H7 (cell line): ENCODE measurements at regions not wholly inside any gene's neighbourhood (a gene's known extent, or its start where the extent isn't known, plus 50 kb on each side); places are given as distances from the start of the nearest gene placed in this dataset.

Experiments used
- DNase-seq: peaks from one replicate; pipeline ENCODE4 v3.0.0; 2012
- H3K27me3 ChIP-seq: 2 replicates; pipeline ENCODE4 v1.6.0; 2011; ENCODE audit warnings: mild to moderate bottlenecking, low read length; ENCODE audit not compliant: control insufficient read depth, insufficient read depth
- H3K36me3 ChIP-seq: replicated peaks from 2 replicates; pipeline ENCODE4 v1.5.1; 2011; ENCODE audit warnings: low read length; ENCODE audit not compliant: control insufficient read depth, insufficient read depth
- H3K4me3 ChIP-seq: 2 replicates; pipeline ENCODE4 v1.5.1; 2011; ENCODE audit warnings: low read depth, mild to moderate bottlenecking, control low read depth, low read length, moderate library complexity; ENCODE audit not compliant: insufficient read depth

DNA sequence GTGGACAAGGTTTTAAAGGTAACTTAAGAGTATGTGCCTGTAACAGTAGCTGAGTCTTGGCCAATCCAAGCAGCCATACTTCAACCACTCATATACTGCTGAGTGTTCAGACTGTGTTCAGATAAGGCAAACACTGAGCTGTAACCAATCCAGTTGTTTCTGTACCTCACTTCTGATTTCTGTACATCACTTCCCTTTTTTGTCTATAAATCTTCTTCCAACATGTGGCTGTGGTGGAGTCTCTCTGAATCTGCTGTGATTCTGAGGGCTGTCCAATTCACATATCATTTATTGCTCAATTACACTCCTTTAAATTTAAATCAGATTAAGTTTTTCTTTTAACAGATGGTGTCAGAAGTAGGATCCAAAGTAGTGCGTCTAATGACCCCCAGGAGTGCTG, 149.5 kb upstream of the PHF14 start:
- no peaks in the 10 kb centered on the region for H3K27me3 ChIP-seq
- DNase-seq, result no peak
- H3K4me3 ChIP-seq, result no peak overlapping the region
- H3K36me3 ChIP-seq, result no peaks in the 10 kb centered on the region

DNA sequence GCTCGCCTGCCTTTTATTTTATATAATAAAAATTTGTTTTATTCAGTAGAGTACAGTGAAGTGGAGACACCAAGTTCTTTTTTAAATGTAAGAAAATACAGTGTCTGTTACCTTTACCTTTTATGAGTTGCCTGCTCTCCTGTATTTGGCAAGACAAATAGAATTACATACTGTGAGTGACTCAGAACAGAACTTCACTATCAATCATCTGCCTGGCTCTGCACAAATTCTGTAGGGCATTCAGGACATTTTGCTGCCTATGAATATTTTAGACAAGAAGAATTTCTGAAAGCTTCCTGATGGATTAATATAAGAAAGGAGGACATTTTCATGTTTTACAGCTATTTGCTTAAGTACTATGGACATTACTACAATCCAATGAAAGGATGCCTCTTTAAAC, 135.4 kb upstream of the PHF14 start:
- no peak for DNase-seq
- Histone ChIP-seq H3K4me3 (no peak overlapping the region), H3K27me3 (no peaks in the 10 kb centered on the region), H3K36me3 (no peaks in the 10 kb centered on the region)

DNA sequence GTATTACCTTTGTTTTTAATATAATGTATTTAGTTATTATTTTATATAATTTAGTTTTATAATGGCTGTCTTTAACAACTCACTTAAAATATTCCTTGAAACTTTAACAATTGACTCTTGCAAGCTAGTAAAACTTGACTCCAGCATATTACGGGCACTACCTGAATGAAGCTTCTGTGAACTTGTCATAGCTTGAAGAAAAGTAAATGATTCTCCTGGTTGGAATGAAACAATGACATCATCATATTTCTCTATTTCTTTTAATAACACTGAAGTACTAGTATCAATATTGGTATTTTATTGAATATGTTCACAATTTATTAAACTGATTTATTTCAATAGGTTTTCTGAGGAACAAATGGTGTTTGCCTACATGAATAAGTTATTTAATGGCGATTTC, 128.4 kb upstream of the PHF14 start:
- DNase-seq, result no peak
- Histone ChIP-seq H3K27me3 (no peaks in the 10 kb centered on the region), H3K4me3 (no peak overlapping the region), H3K36me3 (no peaks in the 10 kb centered on the region)

DNA sequence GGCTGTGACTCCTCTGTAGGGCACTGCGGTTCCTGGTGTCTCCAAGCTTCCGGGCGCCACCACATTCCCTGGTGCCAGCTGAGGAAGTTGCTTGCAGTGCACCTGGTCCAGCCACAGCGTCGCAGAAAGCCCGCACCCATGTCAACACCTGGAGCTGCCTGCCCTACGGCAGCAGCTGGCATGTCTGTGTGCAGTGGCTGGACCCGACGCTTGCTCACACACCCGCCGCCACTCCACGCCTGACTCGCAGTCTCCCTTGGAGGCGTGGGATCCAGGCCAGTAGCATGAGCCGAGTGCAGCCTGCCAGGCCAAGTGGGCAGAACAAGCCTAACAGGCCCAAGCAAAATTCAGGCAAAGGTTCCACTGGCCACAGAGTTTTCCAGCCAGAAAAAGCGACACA, 118.1 kb upstream of the PHF14 start:
- no peak for DNase-seq
- H3K4me3 ChIP-seq, result no peak overlapping the region

DNA sequence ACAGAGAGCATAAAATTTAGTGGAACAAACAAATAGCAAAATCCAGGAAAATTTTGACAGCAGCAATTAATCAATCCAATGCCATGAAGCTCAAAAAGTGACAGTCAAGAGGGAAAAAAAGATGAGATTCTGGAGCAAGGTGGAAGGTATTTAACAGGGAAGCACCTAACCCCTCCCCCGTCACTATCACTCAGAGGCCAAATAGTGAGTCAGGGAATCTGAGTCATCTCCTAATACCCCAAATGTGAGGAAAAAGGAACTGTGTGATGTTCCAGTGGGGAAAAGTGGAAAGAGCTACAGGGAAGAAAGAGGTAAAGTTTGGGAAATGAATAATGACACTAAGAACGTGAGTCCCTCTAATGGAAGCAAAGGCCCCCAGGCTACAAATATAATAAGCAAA, 113.2 kb upstream of the PHF14 start:
- no peak overlapping the region for H3K4me3 ChIP-seq
- DNase-seq, result peak; percentile 19
- no peaks in the 10 kb centered on the region for H3K36me3 ChIP-seq
- no peaks in the 10 kb centered on the region for H3K27me3 ChIP-seq

More for the DNA sequence above, 118.1 kb upstream of the PHF14 start:
- H3K27me3 ChIP-seq, result no peaks in the 10 kb centered on the region
- H3K36me3 ChIP-seq, result no peaks in the 10 kb centered on the region

DNA sequence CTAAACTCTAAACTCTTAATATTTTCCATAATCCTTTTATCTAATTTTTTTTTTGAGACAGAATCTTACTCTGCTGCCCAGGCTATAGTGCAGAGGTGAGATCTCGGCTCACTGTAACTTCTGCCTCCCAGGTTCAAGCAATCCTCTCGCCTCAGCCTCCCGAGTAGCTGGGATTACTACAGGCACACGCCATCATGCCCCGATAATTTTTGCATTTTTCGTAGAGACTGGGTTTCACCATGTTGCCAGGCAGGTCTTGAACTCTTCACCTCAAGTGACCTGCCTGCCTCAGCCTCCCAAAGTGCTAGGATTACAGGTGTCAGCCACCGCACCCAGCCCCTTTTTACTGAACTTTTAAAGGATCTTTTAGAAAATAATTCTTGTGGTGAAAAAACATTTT, 110.2 kb upstream of the PHF14 start:
- no peak for DNase-seq
- Histone ChIP-seq H3K4me3 (no peak overlapping the region), H3K27me3 (no peaks in the 10 kb centered on the region), H3K36me3 (no peaks in the 10 kb centered on the region)

DNA sequence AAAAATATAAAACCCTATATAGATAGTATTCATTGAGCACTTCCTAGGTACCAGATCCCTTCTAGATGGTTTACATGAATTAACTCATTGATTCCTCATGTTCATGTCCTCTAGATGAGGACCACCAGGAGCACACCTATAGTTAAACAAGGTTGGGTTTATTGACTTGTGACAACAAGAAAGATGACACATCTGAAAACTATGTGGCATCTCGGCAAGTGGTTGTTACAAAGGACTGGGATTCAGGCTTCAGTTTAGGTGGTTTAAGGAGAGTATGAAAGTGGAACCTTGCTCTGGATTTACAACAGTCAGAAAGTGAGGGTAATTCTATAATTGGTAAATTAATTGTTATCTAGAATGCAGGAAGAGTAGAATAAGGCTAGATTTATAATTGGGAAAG, 99.0 kb upstream of the PHF14 start:
- Histone ChIP-seq H3K4me3 (no peak overlapping the region), H3K36me3 (no peaks in the 10 kb centered on the region), H3K27me3 (no peaks in the 10 kb centered on the region)
- no peak for DNase-seq

DNA sequence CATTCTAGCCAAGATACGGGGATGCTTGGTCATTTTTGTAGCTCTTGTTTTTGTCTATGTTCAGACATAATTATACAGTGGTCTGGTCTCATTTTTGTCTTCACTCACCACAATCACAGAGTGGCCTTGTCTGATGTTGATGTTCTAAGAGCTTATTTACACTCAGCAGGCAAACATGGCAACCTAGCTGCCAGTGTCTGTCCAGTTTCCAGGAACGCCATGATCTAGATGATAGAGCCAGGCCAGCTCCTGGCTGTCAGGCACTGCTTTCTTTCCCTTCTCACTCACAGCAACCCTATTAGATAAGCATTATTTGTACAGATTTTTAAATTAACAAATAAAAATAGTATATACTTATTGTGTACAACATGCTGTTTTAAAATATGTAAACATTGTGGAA, 98.6 kb upstream of the PHF14 start:
- H3K27me3 ChIP-seq, result no peaks in the 10 kb centered on the region
- no peaks in the 10 kb centered on the region for H3K36me3 ChIP-seq
- no peak overlapping the region for H3K4me3 ChIP-seq
- no peak for DNase-seq

DNA sequence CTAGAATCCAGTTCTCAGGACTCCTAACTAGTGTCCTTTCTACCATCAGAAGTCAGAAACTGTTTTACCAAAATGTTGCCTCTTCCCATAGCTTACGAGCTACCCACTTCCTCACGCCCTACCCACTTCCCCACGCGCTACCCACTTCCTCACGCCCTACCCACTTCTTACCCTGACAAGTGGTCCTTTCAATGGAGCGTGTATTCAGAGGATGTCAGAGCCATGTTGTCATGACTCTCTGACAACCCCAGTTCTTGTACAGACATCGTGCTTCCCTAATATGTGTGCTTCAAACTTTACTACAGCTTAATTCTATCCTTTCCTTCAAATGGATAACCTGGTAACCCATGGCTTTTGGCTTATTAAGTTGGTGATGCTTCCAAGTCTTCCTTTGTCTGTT, 84.8 kb upstream of the PHF14 start:
- Histone ChIP-seq H3K27me3 (no peaks in the 10 kb centered on the region), H3K4me3 (no peak overlapping the region), H3K36me3 (no peaks in the 10 kb centered on the region)
- no peak for DNase-seq

DNA sequence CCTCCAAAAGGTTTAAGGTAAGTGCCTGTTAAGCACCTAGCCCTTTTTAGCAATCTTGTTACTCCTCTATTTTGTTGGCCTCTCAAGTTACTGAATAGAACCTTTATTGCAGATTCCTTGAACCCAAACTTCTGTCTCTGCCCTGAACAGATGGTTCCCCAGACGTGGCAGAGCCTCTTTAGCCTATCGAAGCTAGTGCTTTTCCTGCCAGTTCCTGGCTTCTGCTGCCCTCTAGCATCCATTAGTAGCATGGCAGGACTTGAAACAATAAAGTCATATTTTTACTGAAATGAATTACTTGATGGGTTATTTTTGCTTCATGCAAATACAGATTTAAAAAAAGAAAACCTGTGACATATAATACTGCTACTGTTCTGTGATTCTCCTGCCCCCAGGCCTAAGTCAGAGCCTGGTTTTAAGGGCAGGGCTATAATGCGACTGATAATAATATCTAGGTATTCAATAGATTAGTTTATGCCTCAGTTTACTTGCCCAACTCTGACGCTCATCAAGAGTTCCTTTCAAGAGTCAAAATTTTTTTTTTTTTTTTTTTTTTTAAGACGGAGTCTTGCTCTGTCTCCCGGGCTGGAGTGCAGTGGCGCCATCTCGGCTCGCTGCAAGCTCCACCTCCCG, 84.3 kb upstream of the PHF14 start:
- Histone ChIP-seq H3K36me3 (no peaks in the 10 kb centered on the region), H3K27me3 (no peaks in the 10 kb centered on the region), H3K4me3 (no peak overlapping the region)
- DNase-seq, result peak; percentile 70

DNA sequence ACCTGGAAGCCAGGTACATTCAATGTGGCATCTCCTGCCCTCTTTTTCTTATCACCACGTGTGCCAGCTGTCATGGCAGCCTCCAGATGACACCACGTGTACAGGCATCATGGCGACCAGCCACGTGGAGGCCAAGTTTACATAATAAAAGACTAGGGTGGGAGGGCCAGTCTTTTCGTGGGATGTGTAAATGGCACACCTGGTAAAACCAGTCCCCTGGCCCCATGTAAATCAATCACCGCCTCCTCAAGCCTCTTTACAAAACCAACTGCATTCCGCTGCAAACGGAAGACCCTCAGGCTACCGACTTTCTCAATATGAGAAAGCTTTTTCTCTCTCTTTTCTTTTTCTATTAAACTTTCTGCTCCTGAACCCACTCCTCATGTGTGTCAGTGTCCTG, 65.1 kb upstream of the PHF14 start:
- DNase-seq, result peak; percentile 35
- Histone ChIP-seq H3K36me3 (no peaks in the 10 kb centered on the region), H3K27me3 (no peaks in the 10 kb centered on the region), H3K4me3 (no peak overlapping the region)

DNA sequence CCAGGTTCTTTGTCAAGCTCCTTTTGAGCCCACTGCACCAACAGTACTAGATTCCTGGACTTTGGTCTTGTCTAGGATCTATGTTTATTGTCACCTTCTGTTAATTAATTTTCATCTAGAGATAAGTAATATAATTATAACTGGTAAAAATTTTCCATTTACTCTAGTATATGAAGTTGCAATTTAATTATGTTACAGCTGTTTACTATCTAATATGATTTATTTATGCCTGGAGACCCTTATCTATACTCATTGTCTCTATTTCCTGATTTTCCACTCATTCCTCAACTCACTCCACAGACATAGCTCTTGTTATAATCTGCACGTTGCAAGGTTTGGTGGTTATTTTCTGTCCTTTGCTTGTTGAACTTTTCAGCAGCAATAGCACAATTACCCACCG, 63.2 kb upstream of the PHF14 start:
- no peaks in the 10 kb centered on the region for H3K27me3 ChIP-seq
- H3K4me3 ChIP-seq, result no peak overlapping the region
- H3K36me3 ChIP-seq, result no peaks in the 10 kb centered on the region
- DNase-seq, result no peak

DNA sequence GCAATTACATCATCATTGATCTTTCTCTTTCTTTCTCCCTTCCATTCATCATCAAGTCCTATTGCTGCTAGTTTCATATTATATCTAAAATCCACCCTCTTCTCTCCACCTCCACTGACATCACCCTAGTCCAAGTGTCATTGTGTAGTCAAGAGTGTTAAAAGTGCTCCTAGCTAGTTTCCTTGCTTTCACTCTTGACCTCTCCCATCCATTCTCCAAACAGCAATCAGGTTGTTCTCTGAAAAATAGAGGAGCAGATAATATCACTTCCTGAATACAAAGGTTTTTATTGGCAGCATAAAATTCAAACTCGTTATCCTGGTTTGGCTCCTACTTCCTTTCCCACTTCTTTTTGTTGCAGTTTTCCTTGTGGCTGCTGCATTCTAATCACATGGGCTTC, 61.6 kb upstream of the PHF14 start:
- no peak overlapping the region for H3K4me3 ChIP-seq
- H3K36me3 ChIP-seq, result no peaks in the 10 kb centered on the region
- H3K27me3 ChIP-seq, result no peaks in the 10 kb centered on the region
- DNase-seq, result no peak

DNA sequence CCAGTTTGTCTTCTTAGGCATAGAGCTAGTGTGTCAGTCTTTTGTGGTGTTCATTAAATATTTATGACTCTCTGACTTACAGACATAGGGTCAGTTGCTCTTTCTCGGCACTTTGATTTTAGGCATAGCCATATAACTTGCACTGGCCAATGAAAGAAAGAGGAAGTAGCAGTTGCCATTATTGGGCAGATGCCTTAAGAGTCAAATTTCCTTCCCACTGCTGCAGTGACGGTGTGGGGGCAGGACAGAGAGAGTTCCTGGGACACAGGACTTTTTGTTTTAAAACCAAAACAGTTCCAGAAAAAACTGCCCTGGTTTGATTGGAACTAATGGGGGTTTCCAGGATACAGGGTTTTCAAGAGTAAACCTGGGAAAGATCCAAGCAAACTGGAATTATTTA, 60.2 kb upstream of the PHF14 start:
- DNase-seq, result no peak
- H3K27me3 ChIP-seq, result no peaks in the 10 kb centered on the region
- H3K4me3 ChIP-seq, result no peak overlapping the region
- H3K36me3 ChIP-seq, result no peaks in the 10 kb centered on the region

DNA sequence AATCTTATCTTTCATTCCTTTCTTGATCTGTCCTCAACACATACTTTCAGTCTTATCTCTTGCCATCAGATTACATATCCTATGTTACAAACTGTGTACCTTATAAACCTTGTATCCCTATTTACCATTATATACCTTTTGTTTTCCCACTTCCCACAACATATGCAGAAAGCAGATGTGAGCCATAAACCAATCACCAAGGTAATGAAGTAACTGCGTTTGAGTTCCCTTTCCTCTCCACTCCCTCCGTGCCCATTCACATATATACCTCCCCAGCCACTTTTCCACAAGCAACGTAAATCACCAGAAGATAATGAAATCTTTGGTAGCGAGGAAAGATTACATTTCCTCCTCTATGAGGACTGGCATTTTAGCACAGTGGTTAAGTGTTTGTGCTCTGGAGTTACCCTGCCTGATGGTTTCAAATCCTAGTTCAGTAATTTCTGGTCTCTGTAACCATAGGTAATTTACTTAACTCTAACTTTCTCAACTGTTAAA, 55.5 kb upstream of the PHF14 start:
- H3K36me3 ChIP-seq, result no peaks in the 10 kb centered on the region
- DNase-seq, result no peak
- H3K27me3 ChIP-seq, result no peaks in the 10 kb centered on the region
- no peak overlapping the region for H3K4me3 ChIP-seq

DNA sequence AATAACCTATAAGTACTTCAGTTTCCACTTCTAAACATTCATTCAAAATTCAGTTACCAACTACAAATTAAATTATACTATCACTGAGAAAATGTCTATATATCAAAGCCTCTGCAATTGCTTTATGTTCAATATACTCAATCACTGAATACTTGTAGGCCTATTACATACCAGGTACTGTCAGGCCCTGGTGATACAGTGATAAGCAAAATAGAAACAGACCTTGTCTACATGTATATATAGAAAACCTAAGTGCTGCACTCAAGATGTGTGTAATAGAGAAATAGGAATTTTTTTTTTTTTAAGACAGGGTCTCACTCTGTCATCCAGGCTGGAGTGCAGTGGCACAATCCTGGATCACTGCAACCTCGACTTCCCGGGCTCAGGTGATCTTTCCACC, 53.7 kb upstream of the PHF14 start:
- H3K36me3 ChIP-seq, result no peaks in the 10 kb centered on the region
- H3K4me3 ChIP-seq, result no peak overlapping the region
- no peak for DNase-seq
- no peaks in the 10 kb centered on the region for H3K27me3 ChIP-seq
